Nucleus accumbens (tissue), 56 donors: ENCODE measurements at regions not wholly inside any gene's neighbourhood (a gene's known extent, or its start where the extent isn't known, plus 50 kb on each side); places are given as distances from the start of the nearest gene placed in this dataset.

ENCODE experiments used
- DNase-seq, 56 donors: peaks; one replicate each; lab custom pipeline; 2025; lab: John Stamatoyannopoulos, UW

GRCh38 chr2:183269956-183270355, 145.7 kb downstream of the NUP35 start:
- DNase-seq, result no peak

DNA sequence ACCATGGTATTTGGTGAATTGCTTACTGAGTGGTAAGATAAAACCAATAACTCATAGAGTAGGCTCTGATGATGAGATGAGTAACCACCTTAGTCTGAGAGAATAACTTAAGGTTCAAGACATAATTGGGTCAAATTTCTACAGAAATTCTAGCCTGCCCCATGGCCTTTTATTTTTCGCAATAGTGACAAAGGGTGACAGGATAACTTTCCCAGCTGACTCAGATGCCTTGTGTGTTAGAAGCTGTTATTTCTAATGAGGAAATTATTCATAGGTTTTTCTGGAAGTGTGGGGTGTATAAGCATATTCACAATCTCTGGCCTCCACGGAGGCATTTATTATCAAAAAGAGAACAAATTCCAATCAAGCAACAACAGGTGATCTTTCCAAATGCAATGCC, 159.0 kb downstream of the NUP35 start:
- DNase-seq, result no peak

DNA sequence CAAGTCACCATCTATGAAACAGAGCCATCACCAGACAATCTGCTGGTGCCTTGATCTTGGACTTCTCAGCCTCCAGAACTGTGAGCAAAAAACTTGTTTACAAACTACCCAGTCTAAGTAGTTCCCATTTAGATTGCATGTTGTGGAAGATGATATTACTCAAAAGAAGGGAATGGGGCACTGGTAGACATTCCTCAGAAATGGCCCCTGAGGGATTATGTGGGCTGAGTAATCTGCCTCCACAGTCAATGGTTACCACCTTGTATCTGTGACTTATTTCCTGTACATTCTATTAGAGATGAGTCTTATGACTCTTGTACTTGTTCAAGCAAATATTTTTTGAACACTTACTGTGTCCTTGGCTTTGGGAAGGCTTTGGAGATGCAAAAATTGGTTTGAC, 160.4 kb downstream of the NUP35 start:
- DNase-seq, result no peak

DNA sequence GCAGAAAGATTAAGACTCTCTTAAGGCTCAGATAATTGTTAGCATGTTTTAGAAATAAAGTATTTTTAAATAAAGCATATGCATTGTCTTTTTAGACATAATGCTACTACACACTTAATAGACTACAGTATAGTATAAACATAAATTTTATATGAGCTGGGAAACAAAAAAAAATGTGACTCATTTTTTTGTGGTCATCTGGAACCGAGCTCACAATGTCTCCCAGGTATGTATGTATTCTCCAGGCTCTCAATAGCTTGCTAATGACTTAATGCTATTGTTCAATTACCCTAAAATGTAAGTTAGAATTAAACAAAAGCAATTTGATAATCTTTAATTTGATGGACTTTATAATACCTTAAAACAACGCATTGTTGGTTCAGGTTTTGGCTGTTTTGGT, 167.2 kb downstream of the NUP35 start:
- DNase-seq, result no peak

DNA sequence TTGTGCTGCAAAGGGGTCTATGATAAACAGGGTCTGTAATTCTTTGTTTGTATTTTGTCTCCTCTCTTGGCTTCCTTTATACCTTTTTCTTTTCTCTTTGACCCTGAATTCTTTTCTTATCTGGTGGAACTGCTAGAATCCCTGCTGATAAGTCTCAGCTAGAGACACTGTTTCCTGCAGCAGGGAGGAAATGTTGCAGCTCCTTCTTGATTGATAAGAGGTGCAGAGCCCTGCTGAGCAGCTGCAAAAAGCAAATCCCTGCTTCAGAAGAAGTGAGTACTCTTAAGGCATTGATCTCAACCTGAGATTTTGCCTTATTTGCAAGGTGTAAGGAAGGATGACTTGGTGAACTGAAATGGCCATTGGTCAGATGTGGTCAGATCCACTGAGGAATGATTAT, 167.8 kb downstream of the NUP35 start:
- peak in 2 of 56 donors; percentile 0 to 7 for DNase-seq

GRCh38 chr2:183339311-183339710, 215.1 kb downstream of the NUP35 start:
- DNase-seq, result no peak

- DNase-seq, result no peak
These were observed 216.8 kb downstream of the NUP35 start for GRCh38 chr2:183341057-183341456.

DNA sequence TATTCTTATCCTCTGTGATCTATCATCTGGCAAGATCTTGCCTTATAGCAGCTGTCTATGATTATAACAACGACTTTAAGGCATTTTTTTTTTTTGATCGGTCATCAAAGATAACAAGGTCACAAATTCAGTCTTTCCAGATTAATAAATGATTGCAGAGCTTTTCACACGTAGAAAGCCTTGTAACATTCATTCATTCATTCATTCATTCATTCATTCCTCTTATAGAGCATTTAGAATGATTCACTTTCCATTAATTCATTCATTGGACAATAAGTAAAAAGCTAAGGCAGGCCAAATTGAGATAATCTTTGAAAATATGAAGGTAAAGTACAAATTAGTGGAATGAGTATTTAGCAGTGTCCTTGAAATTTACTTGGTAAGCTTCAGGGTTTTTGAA, 223.7 kb downstream of the NUP35 start:
- DNase-seq, result no peak

GRCh38 chr2:183348492-183348891, 224.2 kb downstream of the NUP35 start:
- no peak for DNase-seq

- DNase-seq, result peak in 48 of 56 donors; percentile 3 to 82 (median 38)
These were observed 224.8 kb downstream of the NUP35 start for GRCh38 chr2:183349091-183349490.

DNA sequence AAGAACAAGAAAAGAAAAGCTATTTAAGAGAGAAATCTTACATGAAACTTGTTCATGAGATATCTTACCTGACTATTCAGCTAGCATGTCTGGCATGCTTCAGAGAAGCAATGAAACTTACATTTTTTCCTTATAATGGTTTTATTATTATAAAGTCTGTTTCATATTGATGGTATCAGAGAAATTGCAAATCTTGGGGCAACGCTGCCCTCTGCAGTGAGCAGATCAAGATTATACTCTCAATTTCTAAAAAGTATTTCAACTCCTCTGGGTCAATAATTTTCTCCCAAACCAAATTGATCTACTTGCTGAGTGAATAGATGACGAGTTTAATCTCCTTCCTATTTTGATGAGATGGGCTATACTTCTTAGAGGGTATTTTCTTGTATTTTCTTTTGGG, 235.6 kb downstream of the NUP35 start:
- DNase-seq, result peak in 2 of 56 donors; percentile 4 to 16

GRCh38 chr2:183371545-183371944, 247.3 kb downstream of the NUP35 start:
- no peak for DNase-seq

DNA sequence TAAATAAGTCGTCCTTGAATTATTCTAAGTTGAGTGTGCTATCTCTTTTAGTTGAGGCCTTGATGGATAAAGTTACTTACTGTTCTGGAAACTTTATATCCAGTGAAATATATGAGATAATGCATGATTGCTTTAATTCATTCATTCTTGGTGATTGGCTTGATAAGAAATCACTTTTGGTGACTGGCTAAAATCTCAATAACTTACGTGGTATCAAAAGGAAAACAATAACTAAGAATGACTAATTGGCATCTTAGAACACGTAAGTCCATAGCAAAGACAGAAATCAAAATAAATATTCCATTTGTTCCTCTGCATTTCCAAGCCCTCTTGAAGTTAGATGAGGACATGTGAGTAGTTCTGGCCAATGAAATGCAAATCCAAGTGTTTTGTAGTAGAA, 251.6 kb downstream of the NUP35 start:
- no peak for DNase-seq

GRCh38 chr2:183383854-183384253, 259.6 kb downstream of the NUP35 start:
- no peak for DNase-seq

DNA sequence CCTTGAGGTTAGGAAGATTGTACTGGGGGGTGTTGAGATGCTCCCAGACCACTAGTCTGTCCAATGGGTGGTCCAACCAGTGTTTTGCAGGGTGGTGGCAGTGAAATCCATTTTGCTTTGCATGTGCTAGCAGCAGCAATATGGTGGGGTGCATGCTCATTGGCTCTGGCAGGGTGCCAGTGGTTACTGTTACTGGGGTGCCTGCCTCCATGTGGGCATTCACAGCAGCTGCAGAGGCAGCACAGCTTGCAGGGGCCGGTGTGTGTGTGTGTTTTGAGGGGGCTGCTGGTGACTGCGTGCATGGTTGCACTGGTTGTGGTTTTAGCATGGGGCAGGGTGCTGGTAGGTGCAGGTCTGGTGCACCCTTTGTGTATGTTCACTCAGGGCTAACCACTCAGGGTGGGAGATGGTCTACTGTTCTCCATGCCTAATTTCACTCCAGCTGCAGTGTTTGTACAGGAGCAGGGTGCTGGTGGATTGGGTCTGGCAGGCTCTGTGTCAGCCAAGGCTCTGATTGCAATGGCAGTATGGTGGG, 265.4 kb downstream of the NUP35 start:
- no peak for DNase-seq

DNA sequence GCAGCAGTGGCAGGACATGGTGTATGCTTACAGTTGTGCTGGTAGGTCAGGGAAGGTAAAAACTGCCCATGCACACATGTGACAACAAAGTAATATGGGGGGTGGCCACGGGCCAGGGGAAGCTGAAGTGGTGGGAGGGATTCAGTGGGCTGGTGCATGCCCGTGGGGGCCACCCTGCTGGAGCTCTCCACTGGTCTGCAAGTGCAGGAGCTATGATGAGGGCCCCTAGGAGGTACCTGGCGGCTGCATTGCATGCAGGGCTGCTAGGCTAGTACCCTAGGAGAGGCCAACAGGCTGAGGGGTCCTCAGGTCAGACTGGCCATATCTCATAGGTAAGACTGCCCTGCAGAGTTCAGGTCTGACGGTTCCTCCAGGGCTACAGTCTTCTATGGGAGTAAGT, 265.9 kb downstream of the NUP35 start:
- no peak for DNase-seq

DNA sequence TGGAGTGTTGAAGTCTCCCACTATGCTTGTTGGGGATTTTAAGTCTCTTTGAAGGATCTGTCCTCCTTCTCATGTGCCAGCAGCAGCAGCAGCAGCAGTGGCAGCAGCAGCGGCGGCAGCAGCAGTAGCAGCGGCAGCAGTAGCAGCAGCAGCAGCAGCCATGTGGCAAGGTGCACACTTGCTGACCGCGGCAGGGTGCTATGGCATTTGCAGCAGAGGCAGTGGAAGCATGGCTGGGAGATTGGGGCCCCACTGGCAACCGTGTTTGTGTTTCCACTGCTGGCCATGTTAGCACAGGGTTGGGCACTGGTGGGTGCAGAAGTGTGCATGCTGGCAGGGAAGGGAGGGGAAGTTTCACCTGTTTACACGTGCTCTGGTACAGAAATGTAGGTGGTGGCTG, 280.1 kb downstream of the NUP35 start:
- no peak for DNase-seq

DNA sequence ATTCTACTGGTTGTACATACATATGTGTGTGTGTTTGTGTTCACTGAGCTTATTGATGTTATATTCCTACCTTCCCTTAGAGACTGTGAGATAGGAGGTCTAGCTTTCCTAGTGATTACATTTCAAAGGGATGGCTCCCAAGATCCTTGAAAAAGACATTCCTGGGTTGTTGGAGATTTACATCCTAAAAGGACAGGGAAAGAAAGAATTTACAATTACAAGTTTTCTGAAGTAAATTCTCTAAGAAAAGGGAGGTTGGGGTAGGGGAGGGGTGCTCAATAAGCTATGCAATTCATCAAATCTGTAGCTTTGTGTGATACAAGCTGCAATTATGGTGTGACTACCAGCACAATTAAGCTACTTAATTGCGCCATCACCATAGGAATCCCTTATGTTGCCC, 284.3 kb downstream of the NUP35 start:
- no peak for DNase-seq

DNA sequence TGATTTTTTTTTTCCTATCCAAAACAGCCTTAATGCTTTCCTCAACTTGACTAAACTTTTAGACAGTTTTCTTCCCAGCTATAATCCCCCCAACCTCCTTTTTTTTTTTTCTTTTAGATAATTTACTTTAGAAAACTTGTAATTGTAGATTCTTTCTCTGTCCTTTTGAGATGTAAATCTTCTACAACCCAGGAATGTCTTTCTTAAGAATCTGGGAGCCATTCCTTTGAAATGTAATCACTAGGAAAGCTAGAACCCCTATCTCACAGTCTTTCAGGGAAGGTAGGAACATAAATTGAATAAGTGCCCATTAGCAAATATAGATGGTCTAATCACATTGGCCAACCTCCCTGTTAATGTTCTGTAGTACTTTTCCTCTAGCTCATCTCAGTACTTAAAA, 285.4 kb downstream of the NUP35 start:
- no peak for DNase-seq

DNA sequence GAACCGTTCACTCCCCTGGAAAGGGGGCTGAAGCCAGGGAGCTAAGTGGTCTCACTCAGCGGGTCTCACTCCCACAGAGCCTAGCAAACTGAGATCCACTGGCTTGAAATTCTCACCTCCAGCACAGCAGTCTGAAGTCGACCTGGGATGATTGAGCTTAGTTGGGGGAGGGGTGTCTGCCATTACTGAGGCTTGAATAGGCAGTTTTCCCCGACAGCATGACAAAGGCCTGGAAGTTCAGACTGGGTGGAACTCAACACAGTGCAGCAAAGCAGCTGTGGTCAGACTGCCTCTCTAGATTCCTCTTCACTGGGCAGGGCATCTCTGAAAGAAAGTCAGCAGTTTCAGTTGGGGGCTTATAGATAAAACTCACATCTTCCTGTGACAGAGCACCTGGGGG, 292.5 kb downstream of the NUP35 start:
- no peak for DNase-seq

DNA sequence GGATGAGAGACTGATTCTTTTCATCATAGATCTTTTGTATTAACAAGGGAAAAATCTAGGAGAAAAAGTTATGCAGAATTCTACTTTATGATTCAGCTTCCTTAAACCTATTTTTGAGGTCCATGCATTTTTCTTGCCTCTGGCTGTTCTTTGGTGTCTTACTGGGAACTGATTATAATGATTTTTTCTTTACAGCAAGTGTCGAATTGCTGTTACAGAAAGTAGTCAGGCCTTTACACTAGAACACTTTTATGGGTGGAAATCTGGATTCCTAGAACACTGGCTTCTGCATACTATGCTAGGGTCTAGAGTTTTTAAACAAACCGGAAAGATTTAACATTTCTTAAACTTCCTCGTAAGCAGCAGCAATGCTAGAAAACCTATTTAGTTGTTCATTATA, 302.6 kb downstream of the NUP35 start:
- DNase-seq, result no peak

DNA sequence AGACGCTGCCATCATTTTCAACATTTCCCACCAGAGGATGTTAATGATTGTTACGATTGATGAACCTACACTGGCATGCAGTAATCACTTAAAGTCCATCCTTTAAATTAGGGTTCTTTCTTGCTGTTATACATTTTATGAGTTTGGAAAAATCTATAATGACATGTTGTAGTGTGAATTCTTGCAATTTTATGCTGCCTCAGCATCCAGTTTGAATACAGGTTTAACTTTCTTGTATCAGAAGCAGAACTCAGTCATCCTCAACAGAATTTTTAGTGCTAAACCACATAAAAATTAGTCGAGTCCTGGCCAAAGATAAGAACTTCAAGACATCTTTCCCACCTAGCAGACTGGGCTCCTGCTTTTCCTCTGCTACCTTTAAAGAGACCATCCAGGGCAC, 303.3 kb downstream of the NUP35 start:
- no peak for DNase-seq

- DNase-seq, result no peak
These were observed 304.6 kb downstream of the NUP35 start for GRCh38 chr2:183428881-183429280.
